H1 (cell line): ENCODE measurements at regions not wholly inside any gene's neighbourhood (a gene's known extent, or its start where the extent isn't known, plus 50 kb on each side); places are given as distances from the start of the nearest gene placed in this dataset.

Source experiments
- CTCF ChIA-PET: fragments of 300-600 bp; sonication (Branson Sonifier 250); formaldehyde crosslinking; loops from one replicate; lab custom pipeline; 2021; ENCODE audit not compliant: partially characterized antibody; lab: Charles Lee
- POLR2A ChIA-PET: fragments of 300-600 bp; sonication (Branson Sonifier 250); formaldehyde crosslinking; loops from one replicate; lab custom pipeline; 2021; ENCODE audit warnings: inconsistent platforms; ENCODE audit not compliant: partially characterized antibody; lab: Charles Lee
- DNase-seq, 2 experiments: peaks; one replicate each; pipeline versions ENCODE4 v3.0.0 to v3.0.0-alpha.2; 2010 to 2022; ENCODE audit warnings: low spot score in 2 of 2, low read depth in 1 of 2, mixed read lengths in 1 of 2
- FAIRE-seq: peaks from 2 replicates; lab custom pipeline; 2011; peaks lifted over from hg19 to GRCh38; lab: Jason Lieb, UNC
- H2AFZ ChIP-seq: 2 replicates; pipeline ENCODE4 v1.8.1; 2012; ENCODE audit warnings: low read length, inconsistent platforms
- H2AK5ac ChIP-seq: 2 replicates; pipeline ENCODE4 v1.6.1; 2013; ENCODE audit warnings: low read depth, low read length
- H2BK120ac ChIP-seq: replicated peaks from 2 replicates; pipeline ENCODE3; 2013; ENCODE audit warnings: low read depth, low read length, inconsistent platforms
- H2BK12ac ChIP-seq: 2 replicates; pipeline ENCODE4 v1.6.1; 2013; ENCODE audit warnings: low read depth, low read length
- H2BK15ac ChIP-seq: 2 replicates; pipeline ENCODE4 v1.6.1; 2013; ENCODE audit warnings: low read length
- H2BK20ac ChIP-seq: 2 replicates; pipeline ENCODE4 v1.6.1; 2013; ENCODE audit warnings: low read length
- H2BK5ac ChIP-seq: 2 replicates; pipeline ENCODE4 v1.6.1; 2013; ENCODE audit warnings: low read depth, low read length
- H3K14ac ChIP-seq: 2 replicates; pipeline ENCODE4 v1.6.1; 2013; ENCODE audit warnings: inconsistent platforms; ENCODE audit not compliant: insufficient read length
- H3K18ac ChIP-seq: 2 replicates; pipeline ENCODE4 v1.6.1; 2013; ENCODE audit warnings: low read length; ENCODE audit errors: extremely low read depth
- H3K23ac ChIP-seq: 2 replicates; pipeline ENCODE4 v1.6.1; 2013; ENCODE audit warnings: inconsistent platforms; ENCODE audit not compliant: insufficient read length
- H3K23me2 ChIP-seq: 2 replicates; pipeline ENCODE4 v1.6.1; 2013; ENCODE audit warnings: low read depth, low read length
- H3K27ac ChIP-seq: 2 replicates; pipeline ENCODE4 v1.6.1; 2011; ENCODE audit warnings: low read depth, low read length, inconsistent platforms
- H3K27me3 ChIP-seq, 4 experiments: replicated peaks in 1 of 4; 1 replicate in 1 of 4; 2 replicates in 3 of 4; pipeline versions ENCODE4 v1.6.1 to v1.8.1; 2011 to 2013; ENCODE audit warnings: low read length in 3 of 4, mild to moderate bottlenecking in 3 of 4, inconsistent platforms in 2 of 4, mixed read lengths in 2 of 4, moderate library complexity in 1 of 4; ENCODE audit not compliant: control insufficient read depth in 3 of 4, insufficient read depth in 3 of 4; ENCODE audit errors: extremely low read depth in 1 of 4
- H3K36me3 ChIP-seq, 4 experiments: 2 replicates each; pipeline versions ENCODE4 v1.6.1 to v1.8.1; 2011 to 2013; ENCODE audit warnings: mild to moderate bottlenecking in 4 of 4, low read length in 3 of 4, moderate library complexity in 2 of 4, control low read depth in 1 of 4, inconsistent platforms in 1 of 4; ENCODE audit not compliant: insufficient read depth in 4 of 4, control insufficient read depth in 2 of 4
- H3K4ac ChIP-seq: replicated peaks from 2 replicates; pipeline ENCODE3; 2013; ENCODE audit warnings: low read length, low read depth, mixed read lengths, inconsistent platforms; ENCODE audit not compliant: insufficient read length
- H3K4me1 ChIP-seq, 4 experiments: replicated peaks in 1 of 4; 1 replicate in 1 of 4; 2 replicates in 3 of 4; pipeline versions ENCODE4 v1.6.1 to v1.8.1; 2011 to 2013; ENCODE audit warnings: low read length in 3 of 4, inconsistent platforms in 2 of 4, mixed read lengths in 1 of 4; ENCODE audit not compliant: insufficient read depth in 4 of 4, control insufficient read depth in 3 of 4
- H3K4me2 ChIP-seq, 2 experiments: 2 replicates each; pipeline versions ENCODE4 v1.6.1 to v1.8.1; 2011 to 2013; ENCODE audit warnings: low read depth in 2 of 2, low read length in 2 of 2, control low read depth in 1 of 2, inconsistent platforms in 1 of 2, mild to moderate bottlenecking in 1 of 2; ENCODE audit not compliant: insufficient read depth in 1 of 2
- H3K4me3 ChIP-seq, 4 experiments: fragments of 200-600, 300-600 bp in 1 of 4; sonication (generic), shearing (Covaris generic), sonication (Bioruptor Twin) in 1 of 4; 2 replicates each; pipeline versions ENCODE4 v1.5.1 to v1.8.1; 2011 to 2016; ENCODE audit warnings: low read length in 4 of 4, low read depth in 3 of 4, control low read depth in 2 of 4, inconsistent platforms in 2 of 4, mild to moderate bottlenecking in 2 of 4, mixed read lengths in 1 of 4, moderate library complexity in 1 of 4; ENCODE audit not compliant: insufficient read depth in 2 of 4; ENCODE audit errors: extremely low read depth in 1 of 4
- H3K56ac ChIP-seq: replicated peaks from 2 replicates; pipeline ENCODE3; 2013; ENCODE audit warnings: low read depth, mild to moderate bottlenecking, mixed read lengths, low read length, inconsistent platforms; ENCODE audit not compliant: insufficient read length
- H3K79me1 ChIP-seq: 2 replicates; pipeline ENCODE4 v1.6.1; 2013; ENCODE audit warnings: low read depth, low read length, control low read depth
- H3K79me2 ChIP-seq, 2 experiments: 2 replicates each; pipeline versions ENCODE4 v1.6.1 to v1.8.1; 2012 to 2013; ENCODE audit warnings: low read length in 2 of 2, mild to moderate bottlenecking in 2 of 2, inconsistent platforms in 1 of 2; ENCODE audit not compliant: insufficient read depth in 2 of 2, control insufficient read depth in 1 of 2
- H3K9ac ChIP-seq, 4 experiments: replicated peaks in 1 of 4; 1 replicate in 1 of 4; 2 replicates in 3 of 4; pipeline versions ENCODE4 v1.6.1 to v1.8.1; 2011 to 2013; ENCODE audit warnings: low read depth in 3 of 4, low read length in 3 of 4, control low read depth in 2 of 4, mild to moderate bottlenecking in 2 of 4, moderate library complexity in 2 of 4, inconsistent platforms in 1 of 4; ENCODE audit errors: extremely low read depth in 1 of 4
- H3K9me3 ChIP-seq, 2 experiments: 2 replicates each; pipeline versions ENCODE4 v1.6.1 to v1.8.1; 2012 to 2013; ENCODE audit warnings: mild to moderate bottlenecking in 2 of 2, moderate library complexity in 2 of 2, control low read depth in 1 of 2, inconsistent platforms in 1 of 2, low read depth in 1 of 2, low read length in 1 of 2, mixed read lengths in 1 of 2; ENCODE audit not compliant: insufficient read depth in 2 of 2
- H4K20me1 ChIP-seq, 2 experiments: replicated peaks in 1 of 2; 2 replicates each; pipeline versions ENCODE3 to v1.8.1; 2011 to 2013; ENCODE audit warnings: inconsistent platforms in 2 of 2, low read length in 2 of 2, mild to moderate bottlenecking in 1 of 2; ENCODE audit not compliant: insufficient read depth in 2 of 2, control insufficient read depth in 1 of 2
- H4K5ac ChIP-seq: 2 replicates; pipeline ENCODE4 v1.6.1; 2013; ENCODE audit warnings: low read length, low read depth, mixed read lengths, inconsistent platforms; ENCODE audit not compliant: insufficient read length
- H4K8ac ChIP-seq: 2 replicates; pipeline ENCODE4 v1.8.0; 2013; ENCODE audit warnings: mild to moderate bottlenecking, moderate library complexity, low read length, inconsistent platforms; ENCODE audit not compliant: insufficient read depth; ENCODE audit errors: extremely low read depth
- H4K91ac ChIP-seq: replicated peaks from 2 replicates; pipeline ENCODE3; 2013; ENCODE audit warnings: low read length, mixed read lengths, inconsistent platforms; ENCODE audit not compliant: insufficient read length
- BACH1 ChIP-seq: IDR thresholded peaks from 2 replicates; pipeline ENCODE4 v1.6.1; 2012; ENCODE audit warnings: low read length, improper control_type of control experiment
- BRCA1 ChIP-seq: IDR thresholded peaks from 2 replicates; pipeline ENCODE4 v1.6.1; 2012; ENCODE audit warnings: low read depth, low read length, improper control_type of control experiment
- CREB1 ChIP-seq: IDR thresholded peaks from 2 replicates; pipeline ENCODE4 v1.6.1; 2012; ENCODE audit warnings: inconsistent platforms
- EGR1 ChIP-seq: IDR thresholded peaks from 2 replicates; pipeline ENCODE4 v1.6.1; 2011; ENCODE audit warnings: low read depth, low read length, borderline replicate concordance
- EP300 ChIP-seq, 2 experiments: IDR thresholded peaks; 1 replicate in 1 of 2; 2 replicates in 1 of 2; pipeline ENCODE4 v1.6.1; 2011 to 2012; ENCODE audit warnings: low read depth in 2 of 2, low read length in 2 of 2, mild to moderate bottlenecking in 2 of 2, borderline replicate concordance in 1 of 2, inconsistent platforms in 1 of 2, moderate library complexity in 1 of 2
- GTF2F1 ChIP-seq: IDR thresholded peaks from 2 replicates; pipeline ENCODE4 v1.6.1; 2012; ENCODE audit warnings: low read depth, low read length, improper control_type of control experiment, borderline replicate concordance
- HDAC2 ChIP-seq, 2 experiments: fragments of 300-600 bp in 1 of 2; sonication (generic) in 1 of 2; IDR thresholded peaks; 2 replicates each; pipeline ENCODE4 v1.6.1; 2011 to 2012; ENCODE audit warnings: low read depth in 2 of 2, low read length in 2 of 2, mild to moderate bottlenecking in 2 of 2, moderate library complexity in 2 of 2, borderline replicate concordance in 1 of 2, inconsistent platforms in 1 of 2
- KDM5A ChIP-seq: fragments of 200-600 bp; IDR thresholded peaks from 2 replicates; pipeline ENCODE4 v1.7.1; 2012; ENCODE audit warnings: mild to moderate bottlenecking, low read length, inconsistent platforms, mixed read lengths
- MAFK ChIP-seq: IDR thresholded peaks from 2 replicates; pipeline ENCODE4 v1.6.1; 2012; ENCODE audit warnings: low read depth, mild to moderate bottlenecking, improper control_type of control experiment, low read length
- RXRA ChIP-seq: IDR thresholded peaks from 2 replicates; pipeline ENCODE4 v1.6.1; 2011; ENCODE audit warnings: low read depth, mild to moderate bottlenecking, low read length, moderate library complexity; ENCODE audit not compliant: insufficient read depth
- SIRT6 ChIP-seq: IDR thresholded peaks from one replicate; pipeline ENCODE4 v1.7.1; 2012; ENCODE audit warnings: low read length, inconsistent platforms
- SP2 ChIP-seq: IDR thresholded peaks from 2 replicates; pipeline ENCODE4 v1.6.1; 2012; ENCODE audit warnings: mild to moderate bottlenecking, low read length, inconsistent platforms
- TBP ChIP-seq: IDR thresholded peaks from 2 replicates; pipeline ENCODE4 v1.6.1; 2011; ENCODE audit warnings: low read depth, low read length, improper control_type of control experiment
- USF2 ChIP-seq: IDR thresholded peaks from 2 replicates; pipeline ENCODE4 v1.6.1; 2011; ENCODE audit warnings: low read length, improper control_type of control experiment
- YY1 ChIP-seq: IDR thresholded peaks from 2 replicates; pipeline ENCODE4 v1.6.1; 2011; ENCODE audit warnings: low read depth, mild to moderate bottlenecking, low read length
- WGBS, 2 experiments: shearing (Covaris generic) in 1 of 2; methylation state at CpG; one replicate each; pipeline versions ENCODE4 v1.1.6 to v1.1.7; 2013 to 2015; ENCODE audit warnings: low lambda C conversion rate in 2 of 2, mixed read lengths in 2 of 2, inconsistent platforms in 1 of 2, low coverage in 1 of 2, missing lambda C conversion rate in 1 of 2; ENCODE audit not compliant: insufficient replicate concordance in 2 of 2, insufficient coverage in 1 of 2, insufficient read length in 1 of 2; ENCODE audit errors: extremely low coverage in 1 of 2, missing lambda C conversion rate in 1 of 2; 5-methylcytosine and 5-hydroxymethylcytosine counted together

- Histone ChIP-seq H3K9me3 (no peaks in the 10 kb centered on the region), H3K4me1 (no peaks in the 10 kb centered on the region; a peak in 1 of 7 replicates), H2BK15ac (no peak overlapping the region), H3K56ac (no peak overlapping the region), H2AFZ (no peak overlapping the region), H3K9ac (no peak overlapping the region), H2BK5ac (no peak overlapping the region), H3K18ac (no peak overlapping the region), H2BK20ac (no peak overlapping the region), H3K27me3 (no peaks in the 10 kb centered on the region), H3K79me2 (no peaks in the 10 kb centered on the region), H3K27ac (no peak overlapping the region), H4K20me1 (no peaks in the 10 kb centered on the region), H3K4ac (no peak overlapping the region), H3K36me3 (no peaks in the 10 kb centered on the region), H3K4me2 (no peak overlapping the region), H3K79me1 (0 out of 2 replicates have a peak, but pooled peaks cover 2% of the 10 kb centered on the region), H3K4me3 (no peak overlapping the region), H4K5ac (no peak overlapping the region), H2BK120ac (no peak overlapping the region), H3K14ac (no peak overlapping the region), H3K23me2 (no peaks in the 10 kb centered on the region), H2BK12ac (no peak overlapping the region), H2AK5ac (no peak overlapping the region), H4K91ac (no peak overlapping the region), H3K23ac (no peak overlapping the region), H4K8ac (no peak overlapping the region)
- no peak for FAIRE-seq
- WGBS, 2 experiments: 83% methylated on average over 5 of the region's 5 CpGs; no CpG with 5 or more reads in 1 of the 2 experiments
- ChIA-PET CTCF (interaction anchor here (0.9 kb wide), 1 partner anchor 26 kb away, joined by 3 read pairs; no protein-coding TSS in a partner anchor), POLR2A (no interaction called here)
- no peak for DNase-seq
- TF ChIP-seq SIRT6 (no peak), HDAC2 (IDR thresholded peaks at IDR 0.05; ENCODE audit: borderline replicate concordance in 1 of 2, low read depth in 2 of 2, low read length in 2 of 2) (no peak), TBP (no peak), EP300 (IDR thresholded peaks at IDR 0.05; ENCODE audit: borderline replicate concordance in 1 of 2, low read depth in 2 of 2, low read length in 2 of 2) (no peak), GTF2F1 (no peak), SP2 (no peak), KDM5A (no peak), YY1 (no peak), BRCA1 (no peak), CREB1 (no peak), BACH1 (no peak), EGR1 (no peak), USF2 (no peak), MAFK (no peak), RXRA (no peak)
Observed at GRCh38 chr6:166719019-166719418, 92.0 kb upstream of the RPS6KA2 start.
